ENCODE measurements at regions not wholly inside any gene's neighbourhood (a gene's known extent, or its start where the extent isn't known, plus 50 kb on each side); places are given as distances from the start of the nearest gene placed in this dataset.

DNA sequence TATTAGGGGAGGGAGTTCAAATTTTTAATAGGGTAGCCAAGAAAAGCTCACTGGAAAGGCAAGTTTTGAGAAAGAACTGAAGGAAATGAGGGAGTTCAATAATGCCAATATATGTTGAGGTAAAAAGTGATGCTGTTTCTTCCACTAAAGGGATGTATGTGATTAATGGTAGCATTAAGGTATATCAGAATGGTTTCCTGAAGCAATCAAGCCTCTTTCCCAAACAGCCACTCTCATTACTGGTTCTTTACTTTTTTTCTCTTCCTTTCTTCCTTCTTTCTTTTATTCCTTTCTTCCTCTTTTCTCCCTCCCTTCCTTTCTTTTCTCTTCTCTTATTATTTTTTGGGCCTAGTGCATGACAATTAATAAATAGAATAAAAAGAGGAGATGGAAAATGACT, 433.5 kb downstream of the SATB2 start:
- no peak for TF ChIP-seq CTCF (IDR thresholded peaks at IDR 0.05; ENCODE audit: low read depth, low read length)
- Histone ChIP-seq H3K27me3 (ENCODE audit: control insufficient read depth, insufficient read depth, low read length) (no peaks in the 10 kb centered on the region), H3K4me3 (ENCODE audit: low read depth, low read length) (no peak overlapping the region), H3K9me3 (ENCODE audit: control insufficient read depth, insufficient read depth, low read length) (no peaks in the 10 kb centered on the region; the same call in 1 of the 2 replicates), H3K27ac (ENCODE audit: low read depth, low read length) (no peak overlapping the region)
- CTCF ChIA-PET = interaction anchor here (2.2 kb wide), 1 partner anchor 464 kb away, joined by 11 read pairs; no protein-coding TSS in a partner anchor
- POLR2A ChIA-PET = no interaction called here
- no peak for DNase-seq (ENCODE audit: low read depth, low spot score)

GRCh38 chr2:199019898-199020507, 437.7 kb downstream of the SATB2 start:
- TF ChIP-seq CTCF (IDR thresholded peaks at IDR 0.05; ENCODE audit: low read depth, low read length) = peak; percentile 75
- Histone ChIP-seq H3K27ac (ENCODE audit: low read depth, low read length) (no peak overlapping the region), H3K4me3 (ENCODE audit: low read depth, low read length) (no peak overlapping the region), H3K27me3 (ENCODE audit: control insufficient read depth, insufficient read depth, low read length) (no peaks in the 10 kb centered on the region), H3K9me3 (ENCODE audit: control insufficient read depth, insufficient read depth, low read length) (no peaks in the 10 kb centered on the region)
- CTCF ChIA-PET = interaction anchor here (0.7 to 3.0 kb wide), 7 partner anchors 13 to 468 kb away, joined by 3 to 17 read pairs (median 3); no protein-coding TSS in a partner anchor
- POLR2A ChIA-PET = no interaction called here
- DNase-seq (ENCODE audit: low read depth, low spot score) = peak; percentile 4

GRCh38 chr2:199018826-199019225, 438.9 kb downstream of the SATB2 start:
- no peaks in the 10 kb centered on the region for H3K27me3 ChIP-seq (ENCODE audit: control insufficient read depth, insufficient read depth, low read length)
- H3K4me3 ChIP-seq (ENCODE audit: low read depth, low read length) = no peak overlapping the region
- TF ChIP-seq CTCF (IDR thresholded peaks at IDR 0.05; ENCODE audit: low read depth, low read length) = no peak
- no peak for DNase-seq (ENCODE audit: low read depth, low spot score)
- ChIA-PET POLR2A (no interaction called here), CTCF (interaction anchor here (2.3 to 3.0 kb wide), 2 partner anchors 466 to 469 kb away, joined by 15 to 17 read pairs; no protein-coding TSS in a partner anchor)
- H3K9me3 ChIP-seq (ENCODE audit: control insufficient read depth, insufficient read depth, low read length) = no peaks in the 10 kb centered on the region
- H3K27ac ChIP-seq (ENCODE audit: low read depth, low read length) = no peak overlapping the region

GRCh38 chr2:199015072-199015471, 442.7 kb downstream of the SATB2 start:
- DNase-seq (ENCODE audit: low read depth, low spot score) = no peak
- Histone ChIP-seq H3K4me3 (ENCODE audit: low read depth, low read length) (no peak overlapping the region), H3K27me3 (ENCODE audit: control insufficient read depth, insufficient read depth, low read length) (no peaks in the 10 kb centered on the region), H3K27ac (ENCODE audit: low read depth, low read length) (no peak overlapping the region), H3K9me3 (ENCODE audit: control insufficient read depth, insufficient read depth, low read length) (no peaks in the 10 kb centered on the region)
- ChIA-PET CTCF (no interaction called here), POLR2A (no interaction called here)
- TF ChIP-seq CTCF (IDR thresholded peaks at IDR 0.05; ENCODE audit: low read depth, low read length) = no peak

DNA sequence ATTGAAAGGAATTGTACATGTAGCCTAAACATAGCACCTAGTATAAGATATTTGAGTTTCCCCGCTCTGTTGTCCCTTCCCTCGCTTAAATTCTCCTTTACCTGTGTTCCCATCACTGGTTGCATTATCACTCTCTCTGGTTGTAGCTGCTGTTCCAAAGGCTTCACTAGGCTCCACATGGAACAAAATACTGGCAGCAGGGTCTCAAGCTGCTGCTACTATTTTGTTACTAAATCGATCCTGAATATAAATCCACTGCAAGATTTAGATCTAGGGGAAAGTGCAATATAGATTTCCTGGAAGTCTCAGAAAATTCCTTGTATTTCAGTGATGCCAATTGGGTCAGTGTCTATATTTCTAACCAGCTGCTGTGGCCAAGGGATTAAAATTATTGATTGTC, 443.5 kb downstream of the SATB2 start:
- TF ChIP-seq CTCF (IDR thresholded peaks at IDR 0.05; ENCODE audit: low read depth, low read length) = no peak
- no peak overlapping the region for H3K4me3 ChIP-seq (ENCODE audit: low read depth, low read length)
- no peak overlapping the region for H3K27ac ChIP-seq (ENCODE audit: low read depth, low read length)
- H3K9me3 ChIP-seq (ENCODE audit: control insufficient read depth, insufficient read depth, low read length) = no peaks in the 10 kb centered on the region
- POLR2A ChIA-PET = no interaction called here
- DNase-seq (ENCODE audit: low read depth, low spot score) = no peak
- no peaks in the 10 kb centered on the region for H3K27me3 ChIP-seq (ENCODE audit: control insufficient read depth, insufficient read depth, low read length)
- CTCF ChIA-PET = no interaction called here

Data from AG04450 (cell line).